ENCODE measurements at regions not wholly inside any gene's neighbourhood (a gene's known extent, or its start where the extent isn't known, plus 50 kb on each side); places are given as distances from the start of the nearest gene placed in this dataset.

- no peak for DNase-seq
Observed at GRCh38 chr15:81495780-81496467, 121.9 kb upstream of the TMC3 start.

GRCh38 chr15:81492969-81493645 is 119.1 kb upstream of the TMC3 start:
- Mint-ChIP-seq H3K36me3 (no peaks in the 10 kb centered on the region), H3K27me3 (no peaks in the 10 kb centered on the region), H3K4me3 (no peak overlapping the region), H3K4me1 (no peaks in the 10 kb centered on the region), H3K27ac (no peak overlapping the region), H3K9me3 (no peaks in the 10 kb centered on the region)
- no peak for ATAC-seq (ENCODE audit: low read depth)
- POLR2A ChIA-PET = no interaction called here
- no peak for DNase-seq

More at GRCh38 chr15:81495780-81496467, 121.9 kb upstream of the TMC3 start:
- POLR2A ChIA-PET = no interaction called here
- H3K27ac Mint-ChIP-seq = no peak overlapping the region
- H3K36me3 Mint-ChIP-seq = no peaks in the 10 kb centered on the region
- no peaks in the 10 kb centered on the region for H3K27me3 Mint-ChIP-seq
- ATAC-seq (ENCODE audit: low read depth) = no peak
- no peak overlapping the region for H3K4me3 Mint-ChIP-seq
- H3K9me3 Mint-ChIP-seq = no peaks in the 10 kb centered on the region
- H3K4me1 Mint-ChIP-seq = no peaks in the 10 kb centered on the region

GRCh38 chr15:81492331-81492968 is 118.4 kb upstream of the TMC3 start:
- H3K27me3 Mint-ChIP-seq = no peaks in the 10 kb centered on the region
- H3K9me3 Mint-ChIP-seq = no peaks in the 10 kb centered on the region
- H3K4me3 Mint-ChIP-seq = no peak overlapping the region
- no peak for DNase-seq
- no peak overlapping the region for H3K27ac Mint-ChIP-seq
- H3K36me3 Mint-ChIP-seq = no peaks in the 10 kb centered on the region
- POLR2A ChIA-PET = no interaction called here
- no peak for ATAC-seq (ENCODE audit: low read depth)
- H3K4me1 Mint-ChIP-seq = no peaks in the 10 kb centered on the region

- H3K9me3 Mint-ChIP-seq = no peaks in the 10 kb centered on the region
- DNase-seq (no peak), ATAC-seq (ENCODE audit: low read depth) (no peak)
- no peak overlapping the region for H3K27ac Mint-ChIP-seq
- no peaks in the 10 kb centered on the region for H3K4me1 Mint-ChIP-seq
- H3K4me3 Mint-ChIP-seq = no peak overlapping the region
- POLR2A ChIA-PET = no interaction called here
- H3K36me3 Mint-ChIP-seq = no peaks in the 10 kb centered on the region
- no peaks in the 10 kb centered on the region for H3K27me3 Mint-ChIP-seq
Observed at GRCh38 chr15:81491414-81492096, 117.5 kb upstream of the TMC3 start.

GRCh38 chr15:81485806-81486205 is 111.8 kb upstream of the TMC3 start:
- no peaks in the 10 kb centered on the region for H3K9me3 Mint-ChIP-seq
- POLR2A ChIA-PET = no interaction called here
- ATAC-seq (ENCODE audit: low read depth) (no peak), DNase-seq (no peak)
- H3K27me3 Mint-ChIP-seq = peaks cover 4% of the 10 kb centered on the region
- no peak overlapping the region for H3K27ac Mint-ChIP-seq
- H3K4me3 Mint-ChIP-seq = no peak overlapping the region
- H3K36me3 Mint-ChIP-seq = no peaks in the 10 kb centered on the region
- H3K4me1 Mint-ChIP-seq = no peaks in the 10 kb centered on the region

- Mint-ChIP-seq H3K27me3 (peaks cover 4% of the 10 kb centered on the region), H3K9me3 (no peaks in the 10 kb centered on the region), H3K4me1 (no peaks in the 10 kb centered on the region), H3K4me3 (no peak overlapping the region), H3K27ac (no peak overlapping the region), H3K36me3 (no peaks in the 10 kb centered on the region)
- no peak for DNase-seq
- no peak for ATAC-seq (ENCODE audit: low read depth)
- POLR2A ChIA-PET = no interaction called here
Observed at GRCh38 chr15:81484086-81484955, 110.3 kb upstream of the TMC3 start.

GRCh38 chr15:81483496-81483895 is 109.5 kb upstream of the TMC3 start:
- Mint-ChIP-seq H3K27me3 (peaks cover 4% of the 10 kb centered on the region), H3K9me3 (no peaks in the 10 kb centered on the region), H3K4me1 (no peaks in the 10 kb centered on the region), H3K4me3 (no peak overlapping the region), H3K27ac (no peak overlapping the region), H3K36me3 (no peaks in the 10 kb centered on the region)
- POLR2A ChIA-PET = no interaction called here
- no peak for DNase-seq
- ATAC-seq (ENCODE audit: low read depth) = no peak

GRCh38 chr15:81481346-81481745 is 107.3 kb upstream of the TMC3 start:
- H3K9me3 Mint-ChIP-seq = no peaks in the 10 kb centered on the region
- H3K4me1 Mint-ChIP-seq = no peaks in the 10 kb centered on the region
- ATAC-seq (ENCODE audit: low read depth) (no peak), DNase-seq (no peak)
- POLR2A ChIA-PET = no interaction called here
- H3K36me3 Mint-ChIP-seq = no peaks in the 10 kb centered on the region
- no peak overlapping the region for H3K27ac Mint-ChIP-seq
- H3K4me3 Mint-ChIP-seq = no peak overlapping the region
- H3K27me3 Mint-ChIP-seq = peaks cover 4% of the 10 kb centered on the region

GRCh38 chr15:81480645-81481053 is 106.6 kb upstream of the TMC3 start:
- Mint-ChIP-seq H3K9me3 (no peaks in the 10 kb centered on the region), H3K27me3 (peaks cover 4% of the 10 kb centered on the region), H3K27ac (no peak overlapping the region), H3K4me1 (no peaks in the 10 kb centered on the region), H3K4me3 (peak overlapping the region; percentile 57), H3K36me3 (no peaks in the 10 kb centered on the region)
- POLR2A ChIA-PET = no interaction called here
- ATAC-seq (ENCODE audit: low read depth) = no peak
- peak; percentile 35 for DNase-seq

- ATAC-seq (ENCODE audit: low read depth) (no peak), DNase-seq (no peak)
- no peak overlapping the region for H3K4me3 Mint-ChIP-seq
- peaks cover 3% of the 10 kb centered on the region for H3K27me3 Mint-ChIP-seq
- no peaks in the 10 kb centered on the region for H3K9me3 Mint-ChIP-seq
- no peaks in the 10 kb centered on the region for H3K36me3 Mint-ChIP-seq
- no peaks in the 10 kb centered on the region for H3K4me1 Mint-ChIP-seq
- POLR2A ChIA-PET = no interaction called here
- H3K27ac Mint-ChIP-seq = no peak overlapping the region
Observed at GRCh38 chr15:81478354-81478753, 104.3 kb upstream of the TMC3 start.

- ATAC-seq (ENCODE audit: low read depth) = no peak
- H3K9me3 Mint-ChIP-seq = no peaks in the 10 kb centered on the region
- H3K27ac Mint-ChIP-seq = no peak overlapping the region
- no peak overlapping the region for H3K4me3 Mint-ChIP-seq
- H3K27me3 Mint-ChIP-seq = peaks cover 8% of the 10 kb centered on the region
- H3K4me1 Mint-ChIP-seq = no peaks in the 10 kb centered on the region
- no peaks in the 10 kb centered on the region for H3K36me3 Mint-ChIP-seq
- no peak for DNase-seq
- POLR2A ChIA-PET = no interaction called here
Observed at GRCh38 chr15:81475926-81476325, 101.9 kb upstream of the TMC3 start.

GRCh38 chr15:81475471-81475870 is 101.5 kb upstream of the TMC3 start:
- Mint-ChIP-seq H3K27me3 (peaks cover 8% of the 10 kb centered on the region), H3K4me3 (no peak overlapping the region), H3K4me1 (no peaks in the 10 kb centered on the region), H3K27ac (no peak overlapping the region), H3K9me3 (no peaks in the 10 kb centered on the region), H3K36me3 (no peaks in the 10 kb centered on the region)
- ATAC-seq (ENCODE audit: low read depth) (no peak), DNase-seq (no peak)
- POLR2A ChIA-PET = no interaction called here

GRCh38 chr15:81473946-81474345 is 99.9 kb upstream of the TMC3 start:
- Mint-ChIP-seq H3K27ac (no peak overlapping the region), H3K4me1 (no peaks in the 10 kb centered on the region), H3K27me3 (peaks cover 18% of the 10 kb centered on the region), H3K4me3 (no peak overlapping the region), H3K9me3 (no peaks in the 10 kb centered on the region), H3K36me3 (no peaks in the 10 kb centered on the region)
- DNase-seq (no peak), ATAC-seq (ENCODE audit: low read depth) (no peak)
- POLR2A ChIA-PET = no interaction called here
